K562 (cell line): ENCODE measurements at regions not wholly inside any gene's neighbourhood (a gene's known extent, or its start where the extent isn't known, plus 50 kb on each side); places are given as distances from the start of the nearest gene placed in this dataset.

Experiments used
- CBFA2T3 ChIP-seq: fragments of 450-650 bp; IDR thresholded peaks from 2 replicates; pipeline ENCODE4 v1.6.1; 2017
- GABPA ChIP-seq: fragments of 200-800 bp; sonication (Bioruptor generic); conservative IDR thresholded peaks from 2 replicates; pipeline ENCODE4 v1.6.1; 2016; ENCODE audit warnings: low read depth, missing genetic modification characterization, missing compliant biosample characterization
- HCFC1 ChIP-seq: IDR thresholded peaks from 2 replicates; pipeline ENCODE4 v1.6.1; 2012; ENCODE audit warnings: low read depth, low read length, improper control_type of control experiment
- MEF2D ChIP-seq: conservative IDR thresholded peaks from 2 replicates; pipeline ENCODE4 v1.6.1; 2016; ENCODE audit warnings: low read depth, missing genetic modification characterization, missing compliant biosample characterization
- POLR2AphosphoS5 ChIP-seq: IDR thresholded peaks from 2 replicates; pipeline ENCODE4 v1.6.1; 2011; ENCODE audit warnings: mild to moderate bottlenecking, low read depth, low read length, moderate library complexity; ENCODE audit not compliant: control insufficient read depth, insufficient read depth
- SMAD1 ChIP-seq: fragments of 150-350 bp; IDR thresholded peaks from 2 replicates; pipeline ENCODE4 v1.6.1; 2014; ENCODE audit warnings: low read length, low read depth; ENCODE audit not compliant: partially characterized antibody
- TAF1 ChIP-seq: IDR thresholded peaks from 2 replicates; pipeline ENCODE4 v1.6.1; 2011; ENCODE audit warnings: mild to moderate bottlenecking, low read length, moderate library complexity; ENCODE audit not compliant: insufficient read depth, control insufficient read depth, severe bottlenecking; ENCODE audit errors: extremely low read depth
- TSHZ1 ChIP-seq: fragments of 250-450 bp; sonication (Bioruptor Pico); IDR thresholded peaks from 2 replicates; pipeline ENCODE4 v1.4.0; 2020; ENCODE audit warnings: mild to moderate bottlenecking, moderate library complexity
- USF1 ChIP-seq: sonication (generic); formaldehyde crosslinking; IDR thresholded peaks from 2 replicates; pipeline ENCODE4 v1.9.0; 2022; ENCODE audit warnings: mild to moderate bottlenecking, missing genetic modification reagents
- XRCC4 ChIP-seq: IDR thresholded peaks from one replicate; pipeline ENCODE4 v1.6.1; 2011; ENCODE audit not compliant: insufficient read depth, insufficient read length; ENCODE audit errors: extremely low read depth
- ZNF274 ChIP-seq: IDR thresholded peaks from 2 replicates; pipeline ENCODE4 v1.6.1; 2011; ENCODE audit warnings: low read depth, mild to moderate bottlenecking, low read length, moderate library complexity, borderline replicate concordance
- TF ChIP-seq, protein P1 (sequence below), 3 experiments: IDR thresholded peaks in 2 of 3; conservative IDR thresholded peaks in 1 of 3; 2 replicates each; pipeline ENCODE4 v1.5.1; 2011 to 2012; ENCODE audit warnings: low read length in 3 of 3, mild to moderate bottlenecking in 3 of 3, control low read depth in 2 of 3, improper control_type of control experiment in 1 of 3, inconsistent platforms in 1 of 3, low read depth in 1 of 3, mixed read lengths in 1 of 3, moderate library complexity in 1 of 3; ENCODE audit not compliant: insufficient read depth in 2 of 3
- TF ChIP-seq, protein P2 (sequence below): fragments of 450-650 bp; formaldehyde crosslinking; IDR thresholded peaks from 2 replicates; pipeline ENCODE4 v1.4.0; 2022; ENCODE audit warnings: missing genetic modification characterization

DNA sequence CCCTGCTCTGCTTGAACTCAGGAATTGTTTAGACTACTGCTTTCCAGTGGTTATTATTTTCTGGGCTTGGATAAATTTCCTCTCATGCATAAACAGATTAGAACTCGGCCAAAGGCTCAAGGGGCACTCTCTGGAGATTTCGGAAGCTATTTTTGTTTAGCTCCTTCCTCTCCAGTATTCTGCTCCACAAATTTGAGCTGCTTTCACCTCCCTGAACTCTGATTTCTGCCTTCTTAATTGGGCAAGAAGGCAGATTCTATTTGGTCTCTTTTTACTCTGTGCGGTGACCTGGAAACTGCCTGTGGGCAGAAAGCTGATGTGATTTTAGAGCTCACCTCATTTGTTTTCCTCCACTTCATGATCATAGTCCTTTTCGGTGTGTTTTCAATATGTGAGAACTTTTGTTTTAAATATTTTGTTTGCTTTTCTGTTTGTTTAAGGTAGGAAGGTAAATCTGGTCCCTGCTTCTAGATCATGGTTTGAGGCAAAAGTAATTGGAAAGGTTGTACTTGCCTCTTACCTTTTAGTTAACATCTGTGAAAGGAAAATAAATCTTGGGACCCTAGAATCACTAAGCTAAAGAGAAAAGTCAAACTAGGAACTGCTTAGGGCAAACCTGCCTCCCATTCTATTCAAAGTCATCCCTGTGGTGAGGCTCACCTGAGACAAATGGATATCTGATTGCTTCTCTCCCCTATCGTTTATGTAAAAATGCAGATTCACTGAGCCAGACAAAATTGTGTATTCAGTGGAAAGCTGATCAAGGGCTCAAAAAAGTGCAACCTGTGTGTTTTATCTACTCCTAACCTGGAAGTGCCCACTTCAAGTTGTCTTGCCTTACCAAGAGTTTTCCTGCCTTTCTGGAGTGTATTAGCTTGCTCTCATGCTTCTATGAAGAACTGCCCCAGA lies 714.7 kb upstream of the PCDH20 start:
- TF ChIP-seq, protein P1, sequence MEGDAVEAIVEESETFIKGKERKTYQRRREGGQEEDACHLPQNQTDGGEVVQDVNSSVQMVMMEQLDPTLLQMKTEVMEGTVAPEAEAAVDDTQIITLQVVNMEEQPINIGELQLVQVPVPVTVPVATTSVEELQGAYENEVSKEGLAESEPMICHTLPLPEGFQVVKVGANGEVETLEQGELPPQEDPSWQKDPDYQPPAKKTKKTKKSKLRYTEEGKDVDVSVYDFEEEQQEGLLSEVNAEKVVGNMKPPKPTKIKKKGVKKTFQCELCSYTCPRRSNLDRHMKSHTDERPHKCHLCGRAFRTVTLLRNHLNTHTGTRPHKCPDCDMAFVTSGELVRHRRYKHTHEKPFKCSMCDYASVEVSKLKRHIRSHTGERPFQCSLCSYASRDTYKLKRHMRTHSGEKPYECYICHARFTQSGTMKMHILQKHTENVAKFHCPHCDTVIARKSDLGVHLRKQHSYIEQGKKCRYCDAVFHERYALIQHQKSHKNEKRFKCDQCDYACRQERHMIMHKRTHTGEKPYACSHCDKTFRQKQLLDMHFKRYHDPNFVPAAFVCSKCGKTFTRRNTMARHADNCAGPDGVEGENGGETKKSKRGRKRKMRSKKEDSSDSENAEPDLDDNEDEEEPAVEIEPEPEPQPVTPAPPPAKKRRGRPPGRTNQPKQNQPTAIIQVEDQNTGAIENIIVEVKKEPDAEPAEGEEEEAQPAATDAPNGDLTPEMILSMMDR (IDR thresholded peaks at IDR 0.05 in 2 of 3, conservative IDR thresholded peaks at IDR 0.05 in 1 of 3; ENCODE audit: insufficient read depth in 2 of 3, low read depth in 1 of 3, low read length in 3 of 3): no peak
- TF ChIP-seq MEF2D (tag) (no peak), CBFA2T3 (no peak), TSHZ1 (CRISPR knock-in tag) (no peak), SMAD1 (no peak), XRCC4 (no peak), USF1 (CRISPR knock-in tag) (no peak), TAF1 (no peak), GABPA (no peak), HCFC1 (no peak), POLR2AphosphoS5 (no peak), ZNF274 (no peak)
- TF ChIP-seq, protein P2, sequence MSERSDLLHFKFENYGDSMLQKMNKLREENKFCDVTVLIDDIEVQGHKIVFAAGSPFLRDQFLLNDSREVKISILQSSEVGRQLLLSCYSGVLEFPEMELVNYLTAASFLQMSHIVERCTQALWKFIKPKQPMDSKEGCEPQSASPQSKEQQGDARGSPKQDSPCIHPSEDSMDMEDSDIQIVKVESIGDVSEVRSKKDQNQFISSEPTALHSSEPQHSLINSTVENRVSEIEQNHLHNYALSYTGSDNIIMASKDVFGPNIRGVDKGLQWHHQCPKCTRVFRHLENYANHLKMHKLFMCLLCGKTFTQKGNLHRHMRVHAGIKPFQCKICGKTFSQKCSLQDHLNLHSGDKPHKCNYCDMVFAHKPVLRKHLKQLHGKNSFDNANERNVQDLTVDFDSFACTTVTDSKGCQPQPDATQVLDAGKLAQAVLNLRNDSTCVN (CRISPR knock-in tag): no peak
